ENCODE measurements at regions not wholly inside any gene's neighbourhood (a gene's known extent, or its start where the extent isn't known, plus 50 kb on each side); places are given as distances from the start of the nearest gene placed in this dataset.

DNA sequence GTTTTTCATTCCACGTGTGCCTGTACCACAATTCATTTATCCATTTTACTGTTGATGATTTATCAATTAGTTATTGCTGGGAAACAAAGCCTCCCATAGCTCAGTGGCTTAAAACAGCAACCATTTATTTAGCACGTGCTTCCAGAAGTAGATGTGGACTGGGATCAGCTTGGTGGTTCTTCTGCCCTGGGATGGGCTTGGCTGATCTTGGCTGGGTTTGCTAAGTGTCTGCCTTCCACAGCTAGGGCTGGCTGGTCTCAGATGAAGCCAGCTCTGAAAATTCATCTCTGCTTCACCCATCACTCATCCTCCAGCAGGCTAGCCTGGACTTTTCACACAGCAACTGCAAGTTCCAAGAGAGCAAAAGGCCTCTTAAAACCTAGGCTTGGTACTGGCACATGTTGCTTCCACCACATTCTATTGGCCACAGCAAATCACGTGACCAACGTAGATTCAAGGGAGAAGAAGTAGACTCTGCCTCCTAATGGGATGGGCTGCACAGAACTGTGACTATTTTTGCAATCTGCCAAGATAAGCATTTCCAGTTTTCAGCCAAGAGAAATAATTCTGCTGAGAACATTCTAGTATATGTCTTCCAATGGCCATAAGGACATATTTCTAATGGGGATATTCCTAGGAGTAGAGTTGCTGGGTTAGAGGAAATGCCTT, 124.9 kb downstream of the MN1 start:
- TF ChIP-seq, protein P1, sequence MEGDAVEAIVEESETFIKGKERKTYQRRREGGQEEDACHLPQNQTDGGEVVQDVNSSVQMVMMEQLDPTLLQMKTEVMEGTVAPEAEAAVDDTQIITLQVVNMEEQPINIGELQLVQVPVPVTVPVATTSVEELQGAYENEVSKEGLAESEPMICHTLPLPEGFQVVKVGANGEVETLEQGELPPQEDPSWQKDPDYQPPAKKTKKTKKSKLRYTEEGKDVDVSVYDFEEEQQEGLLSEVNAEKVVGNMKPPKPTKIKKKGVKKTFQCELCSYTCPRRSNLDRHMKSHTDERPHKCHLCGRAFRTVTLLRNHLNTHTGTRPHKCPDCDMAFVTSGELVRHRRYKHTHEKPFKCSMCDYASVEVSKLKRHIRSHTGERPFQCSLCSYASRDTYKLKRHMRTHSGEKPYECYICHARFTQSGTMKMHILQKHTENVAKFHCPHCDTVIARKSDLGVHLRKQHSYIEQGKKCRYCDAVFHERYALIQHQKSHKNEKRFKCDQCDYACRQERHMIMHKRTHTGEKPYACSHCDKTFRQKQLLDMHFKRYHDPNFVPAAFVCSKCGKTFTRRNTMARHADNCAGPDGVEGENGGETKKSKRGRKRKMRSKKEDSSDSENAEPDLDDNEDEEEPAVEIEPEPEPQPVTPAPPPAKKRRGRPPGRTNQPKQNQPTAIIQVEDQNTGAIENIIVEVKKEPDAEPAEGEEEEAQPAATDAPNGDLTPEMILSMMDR (conservative IDR thresholded peaks at IDR 0.05; ENCODE audit: low read length): no peak
- DNase-seq (ENCODE audit: low read depth): no peak
- H3K4me3 ChIP-seq (ENCODE audit: low read length): no peak overlapping the region

DNA sequence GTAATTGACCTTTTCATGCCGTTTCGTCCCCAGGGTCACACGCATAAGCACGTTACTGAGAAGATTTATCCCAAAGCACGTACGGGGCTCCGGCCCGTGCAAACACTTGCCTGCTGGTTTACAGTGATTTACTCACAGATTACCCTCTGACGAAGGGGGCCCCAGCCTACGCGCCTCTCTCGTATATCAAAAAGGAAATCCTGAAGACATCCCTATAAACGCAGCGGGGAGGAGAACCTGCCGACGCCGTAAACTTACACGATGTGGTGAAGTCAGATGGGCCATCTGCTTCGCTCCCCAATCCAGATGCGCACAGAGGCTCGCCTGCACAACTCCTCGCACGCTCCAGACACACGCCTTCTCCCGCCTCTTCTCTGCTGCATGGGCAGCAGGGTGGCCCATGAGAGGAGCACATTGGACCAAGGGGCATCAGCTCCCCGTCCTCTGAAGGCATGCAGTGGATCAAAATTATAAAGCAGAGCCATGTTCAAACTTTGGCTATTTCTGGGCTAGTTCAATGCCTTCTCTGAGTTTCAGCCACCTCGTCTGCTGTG, 123.6 kb downstream of the MN1 start:
- no peak for DNase-seq (ENCODE audit: low read depth)
- H3K4me3 ChIP-seq (ENCODE audit: low read length): no peak overlapping the region
- TF ChIP-seq, protein P1 (conservative IDR thresholded peaks at IDR 0.05; ENCODE audit: low read length): no peak

DNA sequence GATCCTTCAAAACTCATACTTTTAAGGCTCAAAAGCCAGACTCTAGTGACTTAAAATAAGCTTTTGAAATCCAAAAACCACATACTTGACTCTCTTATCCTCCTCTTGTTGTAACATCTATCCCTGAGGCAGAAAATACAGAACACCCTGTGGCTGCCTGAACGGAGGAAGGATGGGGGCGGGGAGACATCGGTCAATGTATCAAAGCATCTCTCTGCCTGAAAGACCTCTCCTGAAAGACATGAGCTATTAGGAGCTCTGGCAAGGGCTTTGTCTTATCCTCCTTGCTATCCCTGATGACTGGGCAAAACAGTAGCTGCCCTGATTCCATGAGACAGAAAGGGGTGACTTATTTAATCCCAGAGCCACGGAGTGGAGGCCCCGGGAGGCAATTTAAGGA, 122.4 kb downstream of the MN1 start:
- H3K4me3 ChIP-seq (ENCODE audit: low read length): no peak overlapping the region

DNA sequence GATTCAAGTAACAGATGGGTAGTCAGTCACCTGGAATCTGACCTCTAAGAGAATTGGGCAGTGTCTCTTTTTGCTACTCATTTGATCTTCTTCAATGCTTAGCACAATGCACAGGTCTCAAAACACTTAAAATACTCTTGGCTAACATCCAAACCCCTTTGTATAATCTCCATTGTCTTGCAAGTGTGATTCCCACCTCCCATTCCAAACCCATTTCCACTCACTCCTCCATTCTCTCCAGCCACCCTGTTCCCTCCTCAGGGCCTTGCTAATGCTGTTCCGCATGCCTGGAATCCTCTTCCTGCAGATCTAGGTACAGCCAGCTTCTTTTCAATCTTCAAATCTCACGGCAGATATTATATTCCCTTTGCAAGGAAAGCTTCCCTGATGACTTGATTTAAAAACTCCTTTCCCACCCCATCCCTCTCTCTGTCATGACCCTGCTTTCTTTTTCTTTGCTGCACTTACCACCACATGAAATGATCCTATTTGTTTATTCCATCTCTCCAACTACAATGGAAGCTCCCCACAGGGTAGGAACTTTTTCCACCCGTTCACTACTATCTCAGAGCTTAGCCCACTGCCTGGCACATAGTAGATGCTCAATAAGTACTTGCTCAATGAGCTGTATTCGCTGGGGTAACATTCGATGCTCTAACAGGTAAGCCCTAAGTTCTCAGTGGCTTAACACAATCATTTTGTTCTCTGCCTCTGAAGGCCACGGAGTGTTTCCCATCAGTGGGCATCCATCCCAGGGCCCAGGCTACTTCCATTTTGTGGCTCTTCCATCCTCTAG, 121.7 kb downstream of the MN1 start:
- TF ChIP-seq, protein P1 (conservative IDR thresholded peaks at IDR 0.05; ENCODE audit: low read length): no peak
- no peak overlapping the region for H3K4me3 ChIP-seq (ENCODE audit: low read length)

More for the DNA sequence above, 122.4 kb downstream of the MN1 start:
- TF ChIP-seq, protein P1 (conservative IDR thresholded peaks at IDR 0.05; ENCODE audit: low read length): no peak
- DNase-seq (ENCODE audit: low read depth): no peak

DNA sequence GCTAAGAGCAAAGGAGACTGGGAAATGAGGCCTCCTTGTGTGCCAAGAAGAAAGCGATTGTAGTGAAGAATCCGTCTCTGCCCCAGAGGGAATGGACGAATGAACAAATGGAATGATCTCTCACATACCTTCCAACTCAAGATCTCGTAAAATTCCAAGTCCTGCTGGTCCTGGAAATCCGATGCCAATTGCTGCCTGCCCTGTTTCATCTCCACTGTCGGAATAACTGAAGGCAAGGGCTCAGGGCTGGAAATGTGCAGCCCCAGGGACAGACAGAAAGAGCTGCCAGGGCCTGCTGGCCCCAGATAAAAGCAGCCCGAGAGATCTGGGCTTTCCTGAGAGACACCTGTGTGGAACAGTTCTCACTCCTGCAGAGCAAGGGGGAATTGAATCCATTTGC, 120.9 kb downstream of the MN1 start:
- H3K4me3 ChIP-seq (ENCODE audit: low read length): no peak overlapping the region
- DNase-seq (ENCODE audit: low read depth): no peak
- TF ChIP-seq, protein P1 (conservative IDR thresholded peaks at IDR 0.05; ENCODE audit: low read length): no peak

More for the DNA sequence above, 121.7 kb downstream of the MN1 start:
- no peak for DNase-seq (ENCODE audit: low read depth)

DNA sequence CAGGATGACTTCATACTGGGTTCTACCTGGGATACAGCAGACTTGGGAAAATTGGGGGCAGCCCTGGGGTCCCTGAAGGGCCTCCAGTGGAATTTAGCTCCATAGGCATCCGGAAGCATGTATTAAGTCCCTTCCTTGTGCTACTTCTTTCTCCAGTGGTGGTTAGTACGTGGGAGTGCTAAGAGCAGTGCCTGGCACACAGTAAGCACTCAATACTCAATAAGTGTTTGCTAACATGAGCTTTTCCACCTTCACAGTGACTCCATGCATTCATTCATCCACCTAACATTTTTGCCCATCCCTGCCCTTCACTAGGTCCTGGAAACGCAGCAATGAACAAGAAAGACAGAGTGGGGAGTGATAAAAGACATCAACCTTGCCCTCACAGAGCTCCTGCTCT, 120.5 kb downstream of the MN1 start:
- DNase-seq (ENCODE audit: low read depth): no peak
- no peak overlapping the region for H3K4me3 ChIP-seq (ENCODE audit: low read length)
- TF ChIP-seq, protein P1 (conservative IDR thresholded peaks at IDR 0.05; ENCODE audit: low read length): no peak

Data from AG10803 (cell line).